HG02981 (cell line): ENCODE measurements at regions not wholly inside any gene's neighbourhood (a gene's known extent, or its start where the extent isn't known, plus 50 kb on each side); places are given as distances from the start of the nearest gene placed in this dataset.

ENCODE experiments used
- ATAC-seq: cut with Tn5 transposase; IDR thresholded peaks from one replicate; pipeline ENCODE4 v1.9.1; 2021; ENCODE audit warnings: mild to moderate bottlenecking, moderate library complexity; ENCODE audit not compliant: unreplicated experiment

GRCh38 chr13:76231522-76232167 lies 595.5 kb downstream of the LMO7 start:
- ATAC-seq: no peak

GRCh38 chr13:76229281-76229680 lies 593.2 kb downstream of the LMO7 start:
- no peak for ATAC-seq

GRCh38 chr13:76226941-76227340 lies 590.8 kb downstream of the LMO7 start:
- no peak for ATAC-seq

GRCh38 chr13:76225815-76226489 lies 589.8 kb downstream of the LMO7 start:
- ATAC-seq: no peak

GRCh38 chr13:76223999-76224398 lies 587.9 kb downstream of the LMO7 start:
- no peak for ATAC-seq

GRCh38 chr13:76223565-76223964 lies 587.4 kb downstream of the LMO7 start:
- ATAC-seq: no peak

GRCh38 chr13:76222511-76222910 lies 586.4 kb downstream of the LMO7 start:
- ATAC-seq: no peak

GRCh38 chr13:76216729-76217128 lies 580.6 kb downstream of the LMO7 start:
- ATAC-seq: no peak

GRCh38 chr13:76214001-76214400 lies 577.9 kb downstream of the LMO7 start:
- ATAC-seq: peak; percentile 21

- ATAC-seq: peak; percentile 68
Measured at GRCh38 chr13:76213423-76213904, 577.3 kb downstream of the LMO7 start.

- no peak for ATAC-seq
Measured at GRCh38 chr13:76210262-76210661, 574.1 kb downstream of the LMO7 start.

GRCh38 chr13:76198568-76199163 lies 562.5 kb downstream of the LMO7 start:
- ATAC-seq: no peak

GRCh38 chr13:76189882-76190519 lies 553.9 kb downstream of the LMO7 start:
- ATAC-seq: no peak

- ATAC-seq: no peak
Measured at GRCh38 chr13:76175961-76176725, 540.0 kb downstream of the LMO7 start.

- ATAC-seq: no peak
Measured at GRCh38 chr13:76168661-76169060, 532.5 kb downstream of the LMO7 start.

- no peak for ATAC-seq
Measured at GRCh38 chr13:76164290-76164689, 528.2 kb downstream of the LMO7 start.

- ATAC-seq: no peak
Measured at GRCh38 chr13:76163761-76164160, 527.6 kb downstream of the LMO7 start.

GRCh38 chr13:76160961-76161925 lies 525.1 kb downstream of the LMO7 start:
- no peak for ATAC-seq

- no peak for ATAC-seq
Measured at GRCh38 chr13:76160506-76160905, 524.4 kb downstream of the LMO7 start.

GRCh38 chr13:76157926-76158325 lies 521.8 kb downstream of the LMO7 start:
- ATAC-seq: no peak
